DLD1 (cell line): ENCODE measurements at regions not wholly inside any gene's neighbourhood (a gene's known extent, or its start where the extent isn't known, plus 50 kb on each side); places are given as distances from the start of the nearest gene placed in this dataset.

Experiments
- in situ Hi-C: cut with HindIII; loops from 2 replicates; pipeline ENCODE4 v1.10.0; 2017; ENCODE audit warnings: low sequenced_read_pairs

DNA sequence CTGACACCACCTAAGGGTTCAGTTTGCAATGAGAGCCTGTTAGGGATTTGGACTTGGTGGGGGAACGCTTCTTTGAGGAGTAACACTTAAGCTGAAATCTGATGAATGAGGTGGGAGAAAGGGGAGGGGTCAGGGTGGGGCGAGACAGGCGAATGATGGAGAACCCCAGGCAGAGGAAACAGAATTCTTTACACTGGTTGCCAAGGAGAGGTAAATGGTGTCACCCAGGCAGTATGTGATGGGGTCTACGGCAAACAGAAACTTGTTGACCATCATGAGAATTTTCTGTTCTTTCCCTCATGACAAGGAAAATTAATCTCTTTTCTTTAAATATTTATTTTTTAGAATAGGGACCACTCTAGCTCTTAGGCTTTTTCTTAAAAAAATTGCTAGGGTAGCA lies 157.2 kb upstream of the MITF start:
- in situ Hi-C loops: no loop called here

DNA sequence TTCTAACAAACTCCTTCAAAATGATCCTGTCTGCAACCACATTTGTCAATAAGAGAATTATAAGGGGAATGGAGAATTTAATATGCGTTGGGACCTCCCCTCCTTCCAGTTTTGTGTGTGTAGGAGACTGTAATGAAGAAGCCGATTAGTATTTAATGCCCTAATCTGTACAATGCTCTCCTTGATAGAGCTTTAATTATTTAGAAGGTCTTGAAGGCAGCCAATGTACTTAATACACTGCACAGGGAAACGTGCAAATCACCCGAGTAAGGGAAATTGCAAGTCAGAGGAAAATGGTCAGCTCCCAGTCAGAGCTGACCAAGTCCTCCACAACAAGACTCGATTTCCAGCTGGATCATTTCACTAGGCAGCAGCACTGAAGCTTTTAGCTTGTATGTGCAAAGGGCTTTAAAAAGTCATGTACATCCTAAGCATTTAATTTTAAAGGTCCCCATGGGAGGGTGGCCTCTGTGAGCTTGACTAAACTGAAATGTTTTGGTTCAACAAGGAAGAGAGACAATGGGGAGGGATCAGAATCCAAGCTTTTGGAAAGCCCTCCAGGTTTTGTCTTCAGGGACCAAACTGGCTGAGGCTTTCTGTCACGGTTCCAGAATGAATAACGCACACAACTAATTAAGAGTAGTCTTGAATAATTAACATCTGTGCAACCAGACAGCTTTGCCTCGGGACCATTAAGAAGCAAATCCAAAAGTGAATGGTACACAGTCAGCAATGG lies 159.8 kb upstream of the MITF start:
- in situ Hi-C loops: no loop called here

DNA sequence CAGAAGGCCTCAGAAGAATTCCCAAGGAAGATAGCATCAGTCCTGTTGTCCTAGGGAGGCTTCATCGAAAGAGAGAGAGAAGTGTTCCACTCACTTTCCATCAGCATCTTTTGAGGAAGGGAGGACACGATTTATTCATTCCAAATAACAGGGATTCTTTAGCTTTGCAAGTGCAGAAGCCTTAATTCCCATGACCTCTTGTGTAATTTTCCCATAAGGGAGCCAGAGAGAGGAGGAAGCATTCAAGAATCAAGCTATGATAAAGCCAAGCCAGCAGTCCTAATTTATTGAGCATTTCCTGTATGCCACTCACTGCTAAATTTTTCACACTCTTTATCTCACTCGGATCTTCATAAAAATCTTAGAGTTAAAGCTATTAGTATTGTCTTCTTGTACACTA lies 169.7 kb upstream of the MITF start:
- in situ Hi-C loops: no loop called here

GRCh38 chr3:69568951-69569350 lies 170.3 kb upstream of the MITF start:
- in situ Hi-C loops: no loop called here

DNA sequence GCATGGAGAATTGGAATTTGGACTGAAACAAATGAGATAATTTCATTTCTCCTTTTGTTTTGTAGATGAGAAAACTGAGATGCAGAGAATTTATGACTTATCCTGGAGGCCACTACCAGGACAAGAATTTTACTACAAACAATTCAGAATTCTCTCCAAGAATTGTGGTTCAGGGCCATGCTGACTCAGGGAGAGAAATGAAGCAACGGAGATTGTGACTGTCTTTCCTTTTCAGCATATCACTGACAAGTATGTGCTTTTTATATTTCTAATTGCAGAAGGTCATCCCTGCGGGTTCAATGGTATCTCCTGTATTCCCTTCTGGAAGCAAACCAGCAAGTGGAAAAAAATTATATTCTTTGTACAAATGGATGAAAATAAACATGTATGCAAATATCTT lies 170.8 kb upstream of the MITF start:
- in situ Hi-C loops: no loop called here

GRCh38 chr3:69567710-69568052 lies 171.6 kb upstream of the MITF start:
- in situ Hi-C loops: no loop called here

- in situ Hi-C loops: no loop called here
These were observed 172.1 kb upstream of the MITF start for GRCh38 chr3:69567023-69567709.

- in situ Hi-C loops: no loop called here
These were observed 173.0 kb upstream of the MITF start for GRCh38 chr3:69566275-69566674.

DNA sequence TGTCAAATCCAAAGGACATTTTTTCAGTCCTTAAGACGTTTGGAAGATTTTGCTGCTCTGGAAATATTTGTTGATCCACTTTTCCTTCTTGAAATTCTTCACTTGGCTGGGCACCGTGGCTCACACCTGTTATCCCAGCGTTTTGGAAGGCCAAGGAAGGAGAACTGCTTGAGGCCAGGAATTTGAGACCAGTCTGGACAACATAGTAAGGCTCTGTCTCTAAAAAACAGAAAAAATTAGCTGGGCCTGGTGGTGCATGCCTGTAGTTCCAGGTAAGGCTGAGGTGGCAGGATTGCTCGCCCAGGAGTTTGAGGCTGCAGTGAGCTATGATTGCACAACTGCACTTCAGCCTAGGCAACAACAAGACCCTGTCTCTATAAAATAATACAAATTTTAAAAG lies 173.9 kb upstream of the MITF start:
- in situ Hi-C loops: no loop called here

GRCh38 chr3:69563981-69564380 lies 175.3 kb upstream of the MITF start:
- in situ Hi-C loops: no loop called here

GRCh38 chr3:69563151-69563550 lies 176.1 kb upstream of the MITF start:
- in situ Hi-C loops: no loop called here

DNA sequence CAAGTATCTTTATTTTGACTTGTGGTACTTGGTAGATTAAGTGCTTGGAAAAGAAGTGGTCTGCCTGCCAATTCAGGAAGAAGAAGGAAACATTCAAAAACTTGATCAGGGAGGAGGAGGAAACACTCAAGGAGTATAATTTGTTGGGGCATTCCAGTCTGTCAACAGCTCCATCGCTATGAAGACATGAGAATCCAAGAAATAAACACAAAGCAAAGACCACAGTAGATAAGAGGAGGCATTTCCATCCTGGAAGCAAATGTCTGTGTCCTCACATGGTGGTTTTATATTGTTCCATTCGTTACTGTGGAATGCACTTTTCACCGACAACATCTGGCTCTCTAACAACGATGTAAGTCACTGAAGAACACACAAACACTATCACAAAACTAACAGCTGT lies 176.1 kb upstream of the FRMD4B start:
- in situ Hi-C loops: no loop called here

GRCh38 chr3:69560818-69561217 lies 174.9 kb upstream of the FRMD4B start:
- in situ Hi-C loops: no loop called here

GRCh38 chr3:69560116-69560515 lies 174.2 kb upstream of the FRMD4B start:
- in situ Hi-C loops: no loop called here

DNA sequence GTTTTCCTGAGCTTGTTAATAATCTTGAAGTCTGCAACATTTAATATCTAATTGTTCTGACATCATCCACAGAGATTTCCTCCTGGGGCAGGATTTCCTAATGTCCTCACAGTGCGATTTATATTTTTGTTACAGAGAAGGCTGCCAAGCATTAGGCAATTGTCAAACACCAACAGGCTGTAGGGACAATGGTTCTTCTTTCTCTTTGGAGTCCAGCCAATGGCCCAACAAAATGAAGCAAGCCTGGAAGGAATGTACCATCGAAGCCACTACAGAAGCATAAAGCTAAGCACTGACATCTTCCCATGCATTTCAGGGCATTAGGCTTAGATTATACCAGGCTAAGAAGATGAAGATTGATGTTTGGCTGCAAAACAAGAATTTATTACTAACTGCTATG lies 173.0 kb upstream of the FRMD4B start:
- in situ Hi-C loops: loop anchor here (10.0 kb wide), 1 partner anchor 64 kb away; no protein-coding TSS in a partner anchor

- in situ Hi-C loops: loop anchor here (10.0 kb wide), 1 partner anchor 60 kb away; no protein-coding TSS in a partner anchor
These were observed 168.7 kb upstream of the FRMD4B start for GRCh38 chr3:69554576-69554975.

DNA sequence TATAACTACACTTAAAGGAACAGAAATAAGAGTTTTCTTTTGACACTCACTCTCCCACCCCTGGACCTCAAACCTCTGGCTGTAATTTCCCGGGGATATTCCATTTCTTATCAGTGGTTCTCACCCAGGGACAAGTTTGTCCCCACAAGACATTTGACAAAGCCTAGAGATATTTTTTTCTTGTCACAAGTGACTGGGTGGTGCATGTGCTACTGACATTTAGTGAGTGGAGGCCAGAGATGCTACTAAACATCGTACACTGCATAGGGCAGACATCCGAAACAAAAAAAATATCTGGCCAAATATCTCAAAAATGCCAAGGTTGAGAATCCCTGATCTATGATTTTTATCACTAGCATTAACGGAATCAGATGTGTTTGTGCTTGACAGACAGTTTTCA lies 168.0 kb upstream of the FRMD4B start:
- in situ Hi-C loops: loop anchor here (10.0 kb wide), 1 partner anchor 59 kb away; no protein-coding TSS in a partner anchor

DNA sequence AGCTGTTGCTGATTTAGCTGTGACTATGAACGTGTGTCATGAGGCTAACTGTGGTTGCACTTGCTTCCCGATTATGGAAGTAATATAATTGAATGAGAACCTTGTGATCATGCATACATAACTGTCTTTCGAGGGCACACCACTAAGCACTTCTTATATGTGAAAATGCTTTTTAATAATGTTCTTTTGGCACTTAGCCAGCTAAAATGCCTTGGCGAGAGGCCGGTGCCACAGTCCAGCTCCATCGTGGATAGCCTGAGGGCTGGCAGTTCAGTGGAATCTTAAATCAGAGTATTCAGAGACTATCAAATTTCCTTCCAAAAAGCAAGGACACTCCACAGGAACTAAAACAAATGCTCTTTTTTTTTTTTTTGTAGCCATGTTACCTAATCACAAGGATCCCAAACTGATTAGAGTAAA lies 161.6 kb upstream of the FRMD4B start:
- in situ Hi-C loops: no loop called here

DNA sequence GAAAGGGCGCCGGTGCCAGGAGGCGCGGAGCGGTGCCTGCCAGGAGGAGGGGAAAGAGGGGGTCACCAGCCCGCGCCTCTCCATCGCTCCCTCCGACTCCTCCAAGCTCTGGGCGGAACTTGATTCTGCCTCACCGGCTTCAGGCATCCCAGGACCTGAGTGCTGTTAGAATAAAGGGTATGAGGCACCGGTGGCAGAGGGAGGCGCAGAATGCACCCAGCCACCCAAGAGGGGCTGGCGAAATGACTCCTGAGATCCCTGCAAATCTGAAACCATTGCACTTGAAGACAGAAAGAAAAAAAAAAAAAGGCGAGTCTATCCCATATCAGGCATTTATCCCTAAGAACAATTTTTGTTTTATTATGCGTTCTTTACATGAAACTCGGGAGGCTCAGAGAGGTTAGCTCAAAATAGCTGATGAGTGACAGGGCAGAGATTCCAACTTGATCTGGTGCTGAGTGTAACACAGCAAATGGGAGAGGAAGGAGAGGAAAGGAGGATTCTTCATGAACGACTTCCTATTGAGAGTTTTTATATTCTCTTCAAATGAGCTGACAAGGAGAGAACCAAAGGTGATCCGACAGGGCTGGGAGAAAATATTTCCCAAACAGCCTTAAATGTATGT lies 157.0 kb upstream of the FRMD4B start:
- in situ Hi-C loops: no loop called here

GRCh38 chr3:69542089-69542804 lies 156.4 kb upstream of the FRMD4B start:
- in situ Hi-C loops: no loop called here

DNA sequence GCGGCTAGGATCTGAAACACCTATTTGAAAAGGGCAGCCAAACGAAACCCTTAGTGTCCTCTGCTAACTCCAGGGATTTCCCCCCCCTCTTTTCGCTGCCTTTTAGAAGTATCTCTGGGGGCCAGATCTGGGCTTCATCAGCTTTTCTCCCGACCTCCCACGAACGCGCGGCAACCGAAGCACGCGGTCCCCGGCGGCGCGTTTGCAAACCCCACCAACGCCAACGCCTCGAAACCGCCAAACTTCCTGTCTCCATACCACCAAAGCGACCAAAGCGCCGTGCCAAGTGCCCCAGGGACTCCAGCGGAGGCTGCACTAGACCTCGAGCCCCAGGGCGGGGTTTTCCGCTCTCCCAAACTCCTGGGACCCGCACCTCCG lies 155.8 kb upstream of the FRMD4B start:
- in situ Hi-C loops: no loop called here
